OCI-LY1 (cell line): ENCODE measurements at regions not wholly inside any gene's neighbourhood (a gene's known extent, or its start where the extent isn't known, plus 50 kb on each side); places are given as distances from the start of the nearest gene placed in this dataset.
A peak's percentile ranks its signal among the peaks of the same experiment; 100 is the strongest.

Experiments used
- EZH2 ChIP-seq: fragments of 200-600 bp; sonication (generic), shearing (Covaris generic); IDR thresholded peaks from 2 replicates; pipeline ENCODE4 v1.8.0; 2017; ENCODE audit warnings: borderline replicate concordance, mixed run types, mild to moderate bottlenecking, antibody characterized with exemption, low read length, moderate library complexity, mixed read lengths
- TF ChIP-seq, protein P1 (sequence below): fragments of 200-600 bp; sonication (generic), shearing (Covaris generic); IDR thresholded peaks from 2 replicates; pipeline ENCODE4 v1.5.1; 2017; ENCODE audit warnings: mild to moderate bottlenecking, antibody characterized with exemption, low read length, moderate library complexity, mixed read lengths

DNA sequence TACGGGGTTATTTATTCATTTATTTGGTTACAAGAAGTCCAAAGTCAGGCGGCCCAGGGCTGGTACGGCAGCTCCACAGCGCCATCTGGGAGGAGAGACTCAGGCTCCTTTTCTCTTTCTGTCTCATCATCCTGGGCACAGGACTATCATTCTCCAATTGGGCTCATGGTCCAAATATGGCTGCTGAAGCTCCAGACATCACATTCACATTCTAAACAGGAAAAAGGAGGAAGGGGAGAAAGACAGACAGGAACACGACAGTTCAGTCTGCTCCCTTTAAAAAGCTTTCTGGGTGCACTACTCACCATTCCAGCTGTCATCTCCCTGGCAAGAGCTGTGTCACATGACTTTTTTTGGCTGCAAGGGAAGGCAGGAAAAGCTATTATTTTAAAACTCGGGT is 74.4 kb upstream of the PDZD8 start:
- TF ChIP-seq, protein P1, sequence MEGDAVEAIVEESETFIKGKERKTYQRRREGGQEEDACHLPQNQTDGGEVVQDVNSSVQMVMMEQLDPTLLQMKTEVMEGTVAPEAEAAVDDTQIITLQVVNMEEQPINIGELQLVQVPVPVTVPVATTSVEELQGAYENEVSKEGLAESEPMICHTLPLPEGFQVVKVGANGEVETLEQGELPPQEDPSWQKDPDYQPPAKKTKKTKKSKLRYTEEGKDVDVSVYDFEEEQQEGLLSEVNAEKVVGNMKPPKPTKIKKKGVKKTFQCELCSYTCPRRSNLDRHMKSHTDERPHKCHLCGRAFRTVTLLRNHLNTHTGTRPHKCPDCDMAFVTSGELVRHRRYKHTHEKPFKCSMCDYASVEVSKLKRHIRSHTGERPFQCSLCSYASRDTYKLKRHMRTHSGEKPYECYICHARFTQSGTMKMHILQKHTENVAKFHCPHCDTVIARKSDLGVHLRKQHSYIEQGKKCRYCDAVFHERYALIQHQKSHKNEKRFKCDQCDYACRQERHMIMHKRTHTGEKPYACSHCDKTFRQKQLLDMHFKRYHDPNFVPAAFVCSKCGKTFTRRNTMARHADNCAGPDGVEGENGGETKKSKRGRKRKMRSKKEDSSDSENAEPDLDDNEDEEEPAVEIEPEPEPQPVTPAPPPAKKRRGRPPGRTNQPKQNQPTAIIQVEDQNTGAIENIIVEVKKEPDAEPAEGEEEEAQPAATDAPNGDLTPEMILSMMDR = 0 out of 2 replicates have a peak, but pooled peaks have one; percentile 7
- TF ChIP-seq EZH2 = no peak
